Astrocyte of the hippocampus (primary cell): ENCODE measurements at regions not wholly inside any gene's neighbourhood (a gene's known extent, or its start where the extent isn't known, plus 50 kb on each side); places are given as distances from the start of the nearest gene placed in this dataset.
"Not testable (repeated sequence)": the region's sequence is repeated elsewhere in the genome, so short reads cannot be mapped to it uniquely, and the experiment has no call there.

ENCODE experiments used
- DNase-seq: peaks from one replicate; pipeline ENCODE4 v3.0.0; 2011; ENCODE audit warnings: low read depth, low spot score

- no peak for DNase-seq
Observed at GRCh38 chr1:244296447-244296846, 155.3 kb downstream of the ADSS2 start.

- DNase-seq: no peak
Observed at GRCh38 chr1:244297087-244297486, 154.6 kb downstream of the ADSS2 start.

GRCh38 chr1:244297616-244298015, 154.1 kb downstream of the ADSS2 start:
- DNase-seq: no peak

- not testable (repeated sequence) for DNase-seq
Observed at GRCh38 chr1:244300029-244300375, 151.7 kb downstream of the ADSS2 start.

GRCh38 chr1:244301595-244302130, 150.0 kb downstream of the ADSS2 start:
- no peak for DNase-seq

- DNase-seq: peak; percentile 39
Observed at GRCh38 chr1:244302876-244303609, 148.7 kb downstream of the ADSS2 start.

GRCh38 chr1:244303610-244303969, 148.1 kb downstream of the ADSS2 start:
- no peak for DNase-seq

GRCh38 chr1:244304156-244304555, 147.6 kb downstream of the ADSS2 start:
- DNase-seq: no peak

GRCh38 chr1:244304656-244305055, 147.1 kb downstream of the ADSS2 start:
- no peak for DNase-seq

GRCh38 chr1:244305776-244306341, 145.8 kb downstream of the ADSS2 start:
- no peak for DNase-seq

- no peak for DNase-seq
Observed at GRCh38 chr1:244306544-244306943, 145.2 kb downstream of the ADSS2 start.

- DNase-seq: not testable (repeated sequence)
Observed at GRCh38 chr1:244309191-244309590, 142.5 kb downstream of the ADSS2 start.

GRCh38 chr1:244311784-244312532, 139.8 kb downstream of the ADSS2 start:
- no peak for DNase-seq

GRCh38 chr1:244313346-244313745, 138.4 kb downstream of the ADSS2 start:
- no peak for DNase-seq

- DNase-seq: no peak
Observed at GRCh38 chr1:244314921-244315559, 136.7 kb downstream of the ADSS2 start.

- DNase-seq: no peak
Observed at GRCh38 chr1:244315996-244316395, 135.7 kb downstream of the ADSS2 start.

GRCh38 chr1:244316407-244316806, 135.3 kb downstream of the ADSS2 start:
- no peak for DNase-seq

GRCh38 chr1:244316986-244317655, 134.6 kb downstream of the ADSS2 start:
- no peak for DNase-seq

- DNase-seq: no peak
Observed at GRCh38 chr1:244318078-244318477, 133.6 kb downstream of the ADSS2 start.

GRCh38 chr1:244318512-244318911, 133.2 kb downstream of the ADSS2 start:
- no peak for DNase-seq

GRCh38 chr1:244319283-244320132, 132.2 kb downstream of the ADSS2 start:
- peak; percentile 44 for DNase-seq
